ENCODE measurements at regions not wholly inside any gene's neighbourhood (a gene's known extent, or its start where the extent isn't known, plus 50 kb on each side); places are given as distances from the start of the nearest gene placed in this dataset.
"Not testable (repeated sequence)": the region's sequence is repeated elsewhere in the genome, so short reads cannot be mapped to it uniquely, and the experiment has no call there.

DNA sequence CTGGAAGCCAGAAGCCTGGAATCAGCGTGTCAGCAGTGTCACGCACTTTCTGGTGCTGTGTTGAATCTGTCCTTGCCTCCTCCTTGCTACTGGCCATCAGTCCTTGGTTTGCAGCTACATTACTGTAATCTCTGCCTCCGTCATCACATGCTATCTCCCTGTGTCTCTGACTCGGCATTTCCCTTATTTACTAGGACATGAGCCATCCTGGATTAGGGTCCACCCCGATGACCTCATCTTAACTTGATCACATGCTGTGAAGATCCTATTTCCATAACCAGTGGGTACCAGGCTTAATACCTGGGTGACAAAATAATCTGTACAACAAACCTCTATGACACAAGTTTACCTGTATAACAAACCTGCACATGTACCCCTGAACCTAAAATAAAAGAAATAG is 518.0 kb upstream of the KLF6 start:
- no peak for DNase-seq (ENCODE audit: low read depth in 2 of 2)

DNA sequence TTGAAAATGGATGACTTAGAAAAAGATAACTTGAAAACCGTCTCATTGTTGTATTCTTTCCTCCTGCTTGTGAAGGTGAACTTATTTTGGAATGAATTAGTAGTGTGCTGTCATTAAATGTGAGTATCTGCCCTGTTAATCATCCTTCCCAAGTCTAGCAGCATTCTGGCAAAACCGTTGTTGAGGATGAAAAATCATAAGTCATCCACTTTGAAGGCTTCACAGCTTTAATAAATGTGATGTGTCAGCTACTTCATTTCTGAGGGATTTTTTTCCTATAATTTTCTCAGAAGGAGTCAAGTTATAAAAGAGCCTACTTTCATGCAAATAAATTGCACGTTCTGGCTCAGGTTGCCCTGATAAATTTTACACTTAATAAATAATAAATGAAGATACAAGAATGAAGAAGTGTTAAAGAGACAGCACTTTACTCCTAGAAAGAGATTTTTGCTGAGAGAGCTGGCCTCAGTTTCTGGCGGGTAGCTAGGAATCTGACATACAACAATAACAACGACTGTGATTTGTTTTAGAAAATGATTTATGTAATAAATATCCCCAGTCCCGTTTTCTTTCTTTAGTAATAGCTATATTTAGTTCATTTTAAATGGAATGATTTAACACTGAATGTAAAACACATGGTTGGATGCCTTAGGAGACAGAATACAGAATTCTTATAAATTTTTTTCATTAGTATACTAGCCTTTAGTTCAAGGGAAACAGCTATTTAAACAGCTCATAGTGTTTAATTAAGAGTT is 516.5 kb upstream of the KLF6 start:
- no peak for DNase-seq (ENCODE audit: low read depth in 2 of 2)

DNA sequence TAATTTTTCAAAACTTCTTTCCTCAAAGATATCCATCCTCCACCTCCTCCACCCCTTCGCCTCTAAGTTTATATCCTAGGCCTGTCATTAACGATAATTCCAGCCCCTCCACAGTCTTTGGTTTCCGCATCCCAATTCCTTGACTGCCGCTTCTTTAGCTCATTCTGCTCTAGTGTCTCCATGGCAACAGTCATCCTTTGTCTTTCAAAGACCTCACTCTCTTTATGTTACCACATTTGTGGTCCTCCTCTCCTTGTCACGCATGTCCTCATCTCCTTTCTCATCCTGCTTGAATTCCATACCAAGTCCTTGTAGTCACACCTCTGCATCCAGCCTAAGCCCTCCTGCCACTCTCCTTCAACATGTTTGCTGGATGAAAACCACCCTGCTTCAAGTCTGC is 511.2 kb upstream of the KLF6 start:
- DNase-seq (ENCODE audit: low read depth in 2 of 2) = no peak

DNA sequence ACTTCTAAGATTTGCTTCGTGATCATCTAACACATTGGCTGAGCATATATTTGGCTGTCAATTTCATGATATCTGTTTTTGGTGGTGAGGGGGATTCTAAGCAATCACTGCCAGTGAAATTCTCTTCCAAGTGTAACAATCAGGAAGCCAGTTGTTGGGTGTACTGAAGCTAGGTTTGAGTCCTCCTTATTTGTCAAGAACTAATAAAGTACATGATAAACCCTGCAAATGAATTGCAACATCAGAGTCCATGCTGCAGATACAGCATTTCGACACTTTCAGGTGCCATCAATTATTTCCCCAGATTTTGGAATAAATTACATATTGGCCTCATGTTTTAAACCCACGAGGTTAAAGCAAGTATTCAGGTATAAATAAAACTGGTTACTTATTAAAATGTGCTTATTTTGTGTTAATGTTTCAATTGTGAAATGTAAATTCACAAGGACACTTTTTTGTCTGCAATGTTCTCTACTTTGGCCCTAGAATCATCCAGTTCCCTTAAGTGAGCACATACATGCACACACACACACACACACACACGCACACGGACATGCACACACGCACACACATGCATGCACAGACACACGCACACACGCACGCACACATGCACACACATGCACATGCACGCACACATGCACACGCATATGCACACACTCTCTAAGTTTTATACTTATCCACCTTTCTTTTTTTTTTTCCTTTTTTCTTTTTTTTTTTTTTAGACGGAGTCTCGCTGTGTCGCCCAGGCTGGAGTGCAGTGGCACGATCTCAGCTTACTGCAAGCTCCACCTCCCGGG is 510.2 kb upstream of the KLF6 start:
- DNase-seq (ENCODE audit: low read depth in 2 of 2) = no peak

DNA sequence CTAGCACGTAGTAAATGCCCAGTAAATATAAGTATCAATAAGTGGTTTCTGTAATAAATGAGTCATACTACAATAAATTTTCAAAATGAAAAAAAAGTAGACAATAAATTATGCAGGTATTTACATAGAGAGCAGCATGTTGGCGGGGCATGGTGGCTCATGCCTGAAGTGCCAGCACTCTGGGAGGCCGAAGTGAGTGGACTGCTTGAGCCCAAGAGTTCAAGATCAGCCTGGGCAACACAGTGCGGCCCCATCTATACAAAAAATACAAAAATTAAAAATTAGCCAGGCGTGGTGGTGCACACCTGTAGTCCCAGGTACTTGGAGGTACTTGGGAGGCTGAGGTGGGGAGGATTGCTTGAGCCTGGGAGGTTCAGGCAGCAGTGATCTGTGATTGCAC is 509.3 kb upstream of the KLF6 start:
- no peak for DNase-seq (ENCODE audit: low read depth in 2 of 2)

DNA sequence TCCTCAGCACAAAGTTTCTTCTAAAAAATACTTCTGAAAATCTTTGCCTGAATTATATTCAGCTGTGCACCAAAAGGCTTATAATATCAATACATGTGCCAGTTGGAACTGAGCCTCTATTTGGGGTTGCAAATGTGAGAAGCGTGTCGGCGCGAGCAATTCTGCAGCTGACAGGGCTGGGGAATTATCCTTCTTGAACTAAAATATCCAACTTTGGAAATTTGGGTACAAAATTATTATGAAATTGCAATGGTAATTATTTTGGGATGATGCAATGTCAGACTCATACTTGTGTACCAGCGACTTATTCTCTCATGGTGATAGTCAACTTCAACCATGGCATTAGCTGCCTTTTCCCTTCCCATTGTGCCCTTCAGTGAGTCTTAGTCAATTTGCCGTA is 507.0 kb upstream of the KLF6 start:
- DNase-seq (ENCODE audit: low read depth in 2 of 2) = no peak

DNA sequence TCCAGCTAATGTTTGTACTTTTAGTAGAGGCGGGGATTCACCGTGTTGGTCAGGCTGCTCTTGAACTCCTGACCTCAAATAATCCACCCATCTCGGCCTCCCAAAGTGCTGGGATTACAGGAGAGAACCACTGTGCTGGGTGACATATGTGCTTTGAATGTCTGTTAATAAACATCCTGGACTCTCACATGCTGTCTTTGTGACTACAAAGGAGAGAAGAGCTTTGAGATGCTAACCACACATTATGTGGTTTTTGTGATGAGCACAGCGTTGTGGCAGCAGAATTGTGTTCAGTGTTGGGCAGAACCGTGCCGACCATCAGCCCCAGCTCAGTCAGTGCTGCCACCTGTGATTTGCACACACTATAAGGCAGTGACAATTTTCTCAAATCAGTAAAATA is 500.1 kb upstream of the KLF6 start:
- DNase-seq (ENCODE audit: low read depth in 2 of 2) = no peak

DNA sequence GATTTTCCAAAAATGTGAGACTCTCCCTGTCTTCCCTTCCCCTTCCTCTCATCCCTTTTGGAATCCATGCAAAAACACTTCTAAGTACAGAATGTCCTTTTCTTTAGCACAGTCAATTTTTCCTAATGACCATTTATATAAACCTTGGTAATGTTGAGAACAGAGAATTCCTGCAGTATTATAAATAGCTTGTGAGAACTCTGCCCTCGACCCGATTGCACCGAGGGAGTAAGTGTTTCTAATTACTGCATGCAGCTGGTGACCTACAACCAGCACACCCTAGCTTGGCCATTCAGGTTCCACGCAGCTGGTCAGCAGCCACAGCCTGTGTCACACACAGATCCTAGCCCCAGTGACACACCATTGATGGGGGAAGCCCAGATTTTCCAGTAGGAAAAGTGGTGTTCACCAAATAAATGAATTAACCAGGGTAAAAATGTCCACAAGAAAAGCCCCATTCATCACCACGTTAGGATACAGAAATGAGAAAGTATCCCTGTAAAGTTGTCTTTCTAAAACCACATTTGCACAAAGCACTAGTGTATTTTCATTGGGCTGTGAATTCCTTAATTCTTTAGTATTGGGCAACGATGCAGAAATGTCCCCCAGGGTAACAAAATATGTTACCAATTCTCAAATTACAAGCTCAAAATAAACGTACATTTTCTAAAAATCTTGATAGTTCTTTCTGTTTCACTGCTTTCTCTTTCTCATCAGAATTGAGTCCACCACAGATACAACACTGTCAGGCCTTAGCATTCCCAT is 499.0 kb upstream of the KLF6 start:
- DNase-seq (ENCODE audit: low read depth in 2 of 2) = no peak

DNA sequence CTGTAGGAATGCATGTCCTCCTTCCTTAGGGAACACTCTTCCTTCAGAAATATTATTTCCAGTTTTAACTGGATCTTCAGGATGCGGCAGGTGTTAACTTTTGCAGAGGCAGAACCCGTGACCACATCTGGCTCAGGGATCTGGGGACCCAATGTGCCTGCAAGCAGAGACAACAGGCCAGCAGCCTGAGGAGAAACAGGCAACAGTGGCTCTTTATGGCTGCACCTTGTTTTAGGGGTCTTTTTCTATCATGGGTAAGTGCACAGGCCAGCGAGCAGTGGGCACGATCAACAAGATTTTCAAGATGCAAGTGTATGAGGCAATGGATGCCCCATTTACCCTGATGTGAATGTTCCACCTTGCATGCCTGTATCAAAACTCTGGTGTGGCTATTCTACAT is 497.5 kb upstream of the KLF6 start:
- no peak for DNase-seq (ENCODE audit: low read depth in 2 of 2)

DNA sequence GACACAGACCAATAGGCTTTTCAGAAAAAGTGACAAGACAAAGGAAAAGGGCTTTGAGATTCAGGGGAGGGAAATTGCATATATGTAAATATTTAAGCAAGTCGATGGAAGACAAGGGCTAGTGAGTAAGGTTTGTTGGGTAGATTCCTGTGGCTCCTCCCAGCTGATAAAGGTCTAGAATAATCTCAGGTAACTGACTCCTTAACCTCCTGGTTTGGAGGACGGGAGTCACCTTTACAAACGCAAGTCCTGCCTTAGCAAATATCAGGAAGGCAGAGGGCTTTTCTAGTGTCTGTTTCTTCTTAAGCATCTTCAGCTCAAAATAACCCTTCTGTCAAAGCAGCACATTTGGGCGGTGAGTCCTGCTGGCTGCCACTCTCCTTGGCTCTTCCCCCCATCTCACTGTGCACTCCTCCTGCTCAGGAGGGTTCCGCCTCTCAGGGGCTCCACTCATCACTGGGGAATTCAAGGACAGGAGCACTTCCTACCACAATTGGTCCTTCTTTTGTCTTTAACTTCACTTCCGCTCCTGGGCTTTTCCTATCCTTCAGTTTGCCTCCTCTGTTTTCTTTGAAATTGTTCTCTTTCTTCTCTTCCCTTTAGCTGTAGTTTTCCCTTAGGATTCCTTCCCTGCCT is 496.3 kb upstream of the KLF6 start:
- DNase-seq (ENCODE audit: low read depth in 2 of 2) = no peak

DNA sequence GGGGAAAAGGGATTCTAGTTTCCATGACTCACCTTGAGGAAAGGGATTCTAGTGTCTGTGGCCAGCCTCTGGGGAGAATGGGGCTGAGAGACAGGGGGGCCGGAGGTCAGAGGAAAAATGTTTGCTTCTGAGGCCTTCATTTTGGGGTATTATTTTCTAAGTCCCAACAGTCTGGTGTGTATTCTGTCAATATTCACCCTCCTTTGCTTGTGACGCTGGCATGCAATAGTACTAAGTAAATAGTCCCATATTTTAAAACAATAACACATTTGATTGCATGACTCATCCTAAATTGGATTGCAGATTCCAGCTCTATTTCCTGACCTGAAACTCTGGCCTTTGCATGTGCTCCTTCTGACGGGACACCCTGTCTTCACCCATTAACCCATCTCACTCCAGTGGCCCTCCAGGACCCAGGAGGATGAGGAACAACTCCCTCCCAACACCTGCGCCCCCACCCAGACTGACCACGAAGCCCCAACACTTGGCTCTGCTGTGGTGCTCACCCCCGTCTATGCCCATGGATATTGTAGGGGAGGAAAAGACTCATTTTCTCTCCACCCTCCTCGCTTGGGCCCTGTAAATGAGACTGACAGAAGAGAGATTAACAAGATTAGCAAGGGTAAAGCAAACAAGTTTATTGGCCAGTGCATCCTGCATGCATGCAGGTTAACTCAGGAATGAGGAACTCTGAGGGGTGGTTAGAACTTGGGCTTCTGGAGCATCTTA is 495.6 kb upstream of the KLF6 start:
- DNase-seq (ENCODE audit: low read depth in 2 of 2) = no peak

DNA sequence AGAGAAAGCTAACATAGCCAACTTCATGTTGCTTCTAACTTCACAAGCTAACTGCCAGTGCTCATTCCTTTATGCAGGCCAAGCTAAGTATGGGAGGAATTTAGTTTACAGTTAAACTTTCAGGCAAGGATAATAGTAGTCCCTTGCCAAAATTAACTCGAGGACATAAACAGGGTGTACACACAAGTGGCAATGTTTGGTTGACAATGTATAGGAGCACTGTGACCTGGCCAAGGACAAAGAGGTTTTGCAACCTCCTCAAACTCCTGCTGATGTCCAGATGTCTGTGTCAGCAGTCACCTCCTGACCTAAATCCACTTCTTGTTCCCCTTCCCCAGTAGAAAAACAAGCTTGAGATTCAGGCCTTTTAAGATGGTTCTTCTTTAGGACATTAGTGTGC is 494.6 kb upstream of the KLF6 start:
- DNase-seq (ENCODE audit: low read depth in 2 of 2) = no peak

DNA sequence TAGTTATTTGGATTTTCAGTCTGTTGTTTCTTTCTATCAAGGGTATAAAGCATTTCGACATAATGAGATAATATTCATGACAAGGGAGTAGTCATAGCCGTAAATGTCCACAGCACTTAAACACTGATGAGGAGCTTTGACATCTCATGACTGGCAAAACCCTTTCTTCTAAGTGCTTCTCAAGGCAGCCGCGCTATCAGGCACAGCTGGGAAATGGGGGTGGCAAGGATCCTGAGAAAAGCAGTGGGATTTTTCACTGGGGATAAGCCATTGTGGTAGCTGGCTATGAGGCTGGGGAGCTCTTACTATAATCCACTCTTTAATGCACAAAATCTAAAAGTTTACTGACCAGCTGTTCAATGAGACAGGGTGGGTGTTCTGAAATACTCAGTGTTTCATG is 493.2 kb upstream of the KLF6 start:
- no peak for DNase-seq (ENCODE audit: low read depth in 2 of 2)

DNA sequence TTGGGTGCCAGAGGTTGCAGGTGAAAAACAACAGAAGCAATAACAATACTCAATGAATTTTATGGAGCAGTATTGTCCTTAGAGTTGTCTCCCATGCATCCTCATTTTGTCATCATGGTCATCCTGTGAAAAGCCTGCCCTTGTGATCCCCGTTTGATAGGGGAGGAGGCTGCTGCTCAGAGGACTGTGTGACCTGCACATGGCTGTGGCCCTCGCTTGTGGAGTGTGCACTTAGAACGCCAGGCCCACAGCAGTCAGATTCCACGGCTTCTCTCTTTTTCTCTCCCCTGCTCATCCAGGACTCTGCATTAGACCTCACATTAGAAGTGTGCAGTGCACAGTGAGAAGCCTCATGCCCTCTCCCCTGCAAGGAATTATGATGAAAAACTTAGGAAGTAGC is 491.1 kb upstream of the KLF6 start:
- no peak for DNase-seq (ENCODE audit: low read depth in 2 of 2)

DNA sequence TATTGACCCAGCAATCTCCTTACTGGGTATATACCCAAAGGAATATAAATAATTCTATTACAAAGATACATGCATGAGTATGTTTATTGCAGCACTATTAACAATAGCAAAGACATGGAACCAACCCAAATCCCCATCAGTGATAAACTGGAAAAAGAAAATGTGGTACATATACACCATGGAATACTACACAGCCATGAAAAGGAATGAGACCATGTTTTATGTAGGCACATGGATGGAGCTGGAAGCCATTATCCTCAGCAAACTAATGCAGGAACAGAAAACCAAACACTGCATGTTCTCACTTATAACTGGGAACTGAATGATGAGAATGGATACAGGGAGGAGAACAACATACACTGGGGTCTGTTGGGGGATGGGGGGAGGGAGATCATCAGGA is 489.7 kb upstream of the KLF6 start:
- DNase-seq (ENCODE audit: low read depth in 2 of 2) = not testable (repeated sequence)

DNA sequence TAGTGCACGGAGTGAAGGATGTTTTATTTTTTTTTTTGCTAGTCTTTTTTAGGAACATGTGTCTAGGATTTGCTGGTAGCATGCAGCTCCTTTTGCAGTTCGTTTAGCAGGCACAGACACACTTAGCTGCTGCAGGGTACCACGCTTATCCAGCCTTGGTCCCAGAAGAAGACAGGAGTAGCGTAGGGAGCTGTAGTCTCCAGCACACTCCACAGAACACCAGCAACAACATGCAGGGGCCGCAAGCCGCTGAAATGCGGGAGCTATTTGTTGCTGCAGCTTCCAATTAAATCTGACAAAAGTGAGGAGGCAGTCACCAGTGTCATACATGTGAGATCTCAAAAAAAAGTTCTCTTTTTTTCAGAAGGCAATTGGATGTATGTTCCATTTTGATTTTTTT is 486.2 kb upstream of the KLF6 start:
- no peak for DNase-seq (ENCODE audit: low read depth in 2 of 2)

DNA sequence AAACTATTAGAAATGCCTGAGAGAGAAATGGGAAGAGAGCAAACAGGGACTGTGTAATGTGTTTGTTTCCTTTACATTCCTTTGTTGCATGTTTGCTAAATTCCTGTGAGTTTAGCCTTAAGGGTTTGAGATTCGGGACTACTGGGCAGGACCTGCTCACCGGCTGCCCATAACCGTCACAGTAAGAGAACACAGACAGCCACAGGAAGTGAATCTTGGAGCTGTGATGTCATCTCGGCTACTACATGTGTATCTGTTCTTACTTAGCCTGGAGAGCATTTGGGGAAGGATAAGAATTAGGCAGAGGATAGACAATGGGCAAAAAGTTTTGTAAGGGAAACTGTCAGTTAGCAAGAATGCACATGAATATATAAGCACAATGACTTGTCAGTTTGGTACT is 485.1 kb upstream of the KLF6 start:
- DNase-seq (ENCODE audit: low read depth in 2 of 2) = no peak

DNA sequence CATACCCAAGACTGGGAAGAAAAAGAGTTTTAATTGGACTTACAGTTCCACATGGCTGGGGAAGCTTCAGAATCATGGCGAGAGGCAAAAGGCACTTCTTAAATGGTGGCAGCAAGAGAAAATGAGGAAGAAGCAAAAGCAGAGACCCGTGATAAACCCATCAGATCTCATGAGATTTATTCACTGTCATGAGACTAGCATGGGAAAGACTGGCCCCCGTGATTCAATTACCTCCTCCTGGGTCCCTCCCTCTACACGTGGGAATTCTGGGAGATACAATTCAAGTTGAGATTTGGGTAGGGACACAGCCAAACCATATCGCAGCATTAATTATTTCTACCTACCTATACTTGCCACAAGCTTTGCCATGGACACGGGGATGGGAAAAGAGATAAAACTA is 483.5 kb upstream of the KLF6 start:
- not testable (repeated sequence) for DNase-seq (ENCODE audit: low read depth in 2 of 2)

DNA sequence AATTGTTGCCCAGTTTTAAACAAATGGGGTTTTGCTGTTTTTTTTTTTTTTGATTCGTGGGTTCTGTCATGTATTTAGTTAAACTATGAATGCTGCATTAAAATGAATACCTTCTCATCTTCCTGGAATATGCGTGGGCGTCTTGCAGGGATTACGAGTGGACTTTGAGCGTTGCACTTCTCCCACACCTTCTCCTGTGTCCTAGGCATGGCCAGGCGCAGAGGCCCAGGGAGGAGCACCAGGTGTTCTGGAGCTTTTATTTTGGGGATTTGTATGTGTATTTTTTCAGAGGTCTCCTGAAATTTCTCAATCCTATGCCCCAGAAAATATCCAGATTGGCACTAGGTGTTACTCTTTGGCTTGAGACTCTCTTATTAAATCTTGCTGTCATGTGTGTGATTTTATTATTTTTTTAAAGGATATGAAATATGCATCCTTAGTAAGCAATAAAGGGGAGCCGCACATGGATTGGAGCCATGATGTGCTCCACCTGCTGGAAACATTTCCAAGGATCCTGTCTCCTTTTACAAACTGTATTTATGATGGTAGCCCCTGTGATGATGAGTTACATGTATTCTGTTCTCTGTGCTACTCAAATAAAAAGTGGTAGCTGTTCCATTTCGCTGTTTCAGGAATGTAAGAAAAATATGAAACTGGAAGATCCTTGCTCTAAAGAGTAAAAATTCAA is 482.2 kb upstream of the KLF6 start:
- DNase-seq (ENCODE audit: low read depth in 2 of 2) = no peak

DNA sequence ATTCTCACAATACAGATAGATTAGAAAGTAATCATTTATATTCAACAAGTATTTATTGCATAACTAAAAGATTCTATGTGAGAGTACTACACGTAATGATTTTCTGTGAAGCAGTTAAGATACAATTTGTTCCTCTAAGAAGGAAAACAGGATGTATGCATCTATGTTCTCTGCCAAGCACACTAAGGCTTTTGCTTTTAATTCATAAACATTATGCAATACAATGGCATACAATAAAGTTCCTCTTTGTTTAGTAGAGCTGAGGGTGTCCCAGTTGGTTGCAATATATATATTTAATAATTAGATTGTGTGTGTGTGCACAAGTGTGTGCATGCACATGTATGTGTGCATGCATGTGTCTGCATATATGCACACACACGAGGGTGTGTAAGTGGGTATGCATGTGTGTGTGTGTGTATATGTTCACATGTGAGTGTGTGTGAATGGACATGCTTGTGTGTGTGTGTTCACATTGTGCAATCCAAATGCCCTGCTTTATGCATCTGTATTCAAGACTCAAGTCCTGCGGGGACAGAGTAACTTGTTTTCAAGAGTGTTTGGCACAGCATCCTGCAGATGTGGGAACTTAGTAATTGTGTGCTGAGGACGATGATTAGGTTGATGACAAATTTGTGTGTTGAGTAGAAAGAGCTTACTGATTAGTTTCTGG is 481.5 kb upstream of the KLF6 start:
- no peak for DNase-seq (ENCODE audit: low read depth in 2 of 2)

Measured in stimulated activated CD8-positive, alpha-beta memory T cell treated with anti-CD3 and anti-CD28 coated beads, Interleukin-7, amount 100 ng/mL, for 4 hours (primary cell).